HG02759 (cell line): ENCODE measurements at regions not wholly inside any gene's neighbourhood (a gene's known extent, or its start where the extent isn't known, plus 50 kb on each side); places are given as distances from the start of the nearest gene placed in this dataset.

ENCODE experiments used
- ATAC-seq: cut with Tn5 transposase; IDR thresholded peaks from one replicate; pipeline ENCODE4 v1.9.1; 2021; ENCODE audit warnings: mild to moderate bottlenecking, moderate library complexity; ENCODE audit not compliant: unreplicated experiment

DNA sequence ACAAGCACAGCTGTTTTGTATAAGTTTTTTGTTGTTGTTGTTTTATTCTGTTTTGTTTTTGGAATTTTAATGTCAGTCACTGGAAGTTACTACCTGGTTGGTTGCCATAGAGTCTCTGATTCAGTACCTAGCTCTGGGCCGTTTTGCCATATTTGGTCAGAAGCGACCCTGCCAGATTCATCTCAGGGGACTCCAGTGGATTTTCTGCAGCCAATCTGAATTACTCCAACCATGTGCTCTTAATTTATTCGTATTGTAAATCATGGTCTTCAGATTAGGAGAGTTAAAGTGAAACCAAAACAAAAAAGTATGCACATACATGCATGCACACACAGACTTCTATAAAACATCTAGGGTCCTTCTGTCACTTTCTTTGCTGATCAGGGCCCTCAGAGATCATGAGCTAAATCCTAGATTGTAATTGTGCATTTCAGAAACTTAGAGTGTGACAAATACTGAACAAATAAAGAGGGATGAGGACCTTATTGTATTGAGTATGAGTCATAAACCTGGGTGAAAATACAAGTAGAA lies 317.4 kb upstream of the UBE2E3 start:
- no peak for ATAC-seq

DNA sequence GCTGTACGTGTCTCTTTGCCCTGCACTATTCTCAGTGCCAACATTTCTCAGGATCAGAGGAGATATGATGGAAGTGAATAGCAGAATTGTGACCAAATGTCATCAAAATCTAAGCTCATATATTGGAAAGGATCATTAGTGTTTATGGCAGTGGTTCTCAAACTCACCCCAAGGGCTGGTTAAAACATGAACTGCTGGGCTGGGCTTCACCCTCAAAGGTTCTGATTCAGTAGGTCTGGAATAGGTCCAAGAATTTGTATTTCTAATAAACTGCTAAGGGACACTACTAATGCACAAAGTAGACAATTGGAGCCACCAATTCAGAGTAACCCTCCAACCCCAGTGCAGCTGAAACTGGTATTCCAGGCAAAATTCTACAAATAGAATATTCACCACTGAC lies 317.9 kb upstream of the UBE2E3 start:
- ATAC-seq, result no peak

DNA sequence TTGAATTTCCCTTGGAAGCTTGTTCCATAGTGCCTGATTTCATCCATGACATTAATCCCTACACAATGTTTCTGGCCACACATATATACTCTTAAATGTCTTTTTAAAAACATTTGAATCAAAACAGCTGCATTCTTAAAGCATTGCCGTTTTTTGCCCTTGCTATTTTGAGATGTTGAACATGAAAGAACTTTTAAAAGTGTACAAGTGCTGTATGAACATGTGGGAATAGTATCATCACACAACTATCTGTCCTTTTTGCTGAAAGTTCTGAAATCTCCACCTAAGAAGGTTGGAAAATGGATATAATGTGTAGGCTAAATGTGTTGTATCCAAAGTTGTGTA lies 318.7 kb upstream of the UBE2E3 start:
- no peak for ATAC-seq

DNA sequence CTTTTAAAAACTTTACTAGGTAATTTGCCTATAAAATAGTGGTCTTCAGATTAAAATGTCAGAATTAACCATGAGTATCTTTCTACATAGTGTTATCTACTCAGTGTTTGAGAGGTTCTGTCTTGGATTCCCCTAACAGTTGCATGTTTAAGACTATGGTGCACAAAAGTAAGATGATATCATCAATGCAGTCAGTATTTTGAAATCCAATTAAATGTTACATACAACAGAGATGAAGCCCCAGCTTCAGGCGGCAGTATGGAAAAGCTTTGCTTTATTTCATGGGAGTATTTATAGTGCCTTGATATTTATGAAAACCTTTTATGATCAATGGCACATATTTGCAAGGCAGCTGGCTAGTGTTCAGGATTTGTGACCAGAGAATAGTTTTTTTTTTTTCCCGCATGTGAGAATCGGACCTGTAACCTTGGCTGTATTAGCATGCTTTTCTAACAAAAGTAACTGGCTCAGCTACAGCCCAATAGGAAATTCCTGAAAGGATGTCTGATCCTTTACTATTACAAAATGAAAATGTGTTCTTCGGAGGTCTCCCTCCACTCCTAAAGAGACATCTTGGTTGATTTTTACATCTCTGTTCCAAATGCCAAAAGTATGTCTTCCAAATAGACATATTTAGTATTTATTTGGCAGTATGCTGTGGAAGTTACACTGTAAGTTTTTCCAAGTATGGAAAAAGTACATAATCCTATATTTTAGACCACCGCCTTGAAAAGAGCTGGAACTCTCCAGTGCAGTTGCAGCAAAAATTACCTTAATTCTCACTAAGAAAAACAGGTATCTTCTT lies 319.3 kb upstream of the UBE2E3 start:
- ATAC-seq, result no peak

DNA sequence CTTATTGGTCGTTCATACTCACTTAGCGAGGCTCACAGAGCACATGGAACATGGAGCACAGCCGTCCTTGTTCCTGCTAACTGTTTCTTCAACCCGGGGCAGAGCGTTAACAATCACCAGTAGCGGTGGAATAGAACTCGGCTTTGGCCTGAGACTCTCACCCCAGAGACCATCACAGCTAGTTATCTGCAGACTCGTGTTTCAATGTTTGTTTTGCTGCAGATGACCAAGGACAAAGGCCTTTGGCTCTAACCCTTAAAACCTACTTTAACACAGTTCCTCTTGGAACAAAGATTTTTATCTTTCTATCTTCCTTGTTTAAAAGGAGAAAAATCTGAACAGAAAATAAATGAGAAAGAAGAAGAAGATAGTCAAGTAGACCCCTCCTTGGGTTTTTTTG lies 320.2 kb upstream of the UBE2E3 start:
- no peak for ATAC-seq

DNA sequence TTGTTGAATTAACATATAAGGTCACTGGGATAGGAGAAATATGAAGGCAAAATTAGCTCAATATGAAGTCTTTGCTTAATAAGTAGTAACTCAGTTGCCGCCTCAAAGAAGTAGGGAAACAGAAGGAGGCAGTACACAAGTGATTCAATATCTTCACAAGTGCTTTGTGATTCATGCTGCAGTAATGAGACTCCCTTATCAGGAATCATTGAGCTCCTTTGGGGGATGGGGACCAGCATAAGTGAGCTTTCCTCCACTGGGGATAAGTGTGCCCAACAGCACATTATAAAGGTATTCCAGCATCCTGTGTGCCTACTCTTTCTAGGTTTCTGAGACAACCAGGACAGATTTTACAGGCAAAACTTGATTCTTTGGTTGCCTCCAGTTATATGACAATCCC lies 323.4 kb upstream of the UBE2E3 start:
- no peak for ATAC-seq

DNA sequence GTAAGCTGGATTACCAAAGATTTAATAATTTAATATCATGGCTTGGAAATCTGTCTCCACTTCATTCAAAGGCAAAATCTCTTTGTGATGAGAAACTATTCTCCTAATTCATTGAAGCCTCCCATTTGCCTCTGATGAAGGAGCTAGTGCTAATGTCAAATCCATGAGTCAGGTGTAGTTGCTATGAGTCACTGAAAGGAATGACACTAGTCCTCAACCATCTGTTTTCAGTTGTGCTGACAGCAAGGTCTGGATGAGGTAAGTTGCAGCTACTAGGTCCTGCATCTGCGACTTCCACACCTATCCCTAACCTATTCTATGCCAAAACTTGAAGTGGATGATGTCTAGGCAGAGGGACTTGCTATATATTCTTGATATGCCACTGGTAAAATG lies 324.0 kb upstream of the UBE2E3 start:
- ATAC-seq, result no peak

DNA sequence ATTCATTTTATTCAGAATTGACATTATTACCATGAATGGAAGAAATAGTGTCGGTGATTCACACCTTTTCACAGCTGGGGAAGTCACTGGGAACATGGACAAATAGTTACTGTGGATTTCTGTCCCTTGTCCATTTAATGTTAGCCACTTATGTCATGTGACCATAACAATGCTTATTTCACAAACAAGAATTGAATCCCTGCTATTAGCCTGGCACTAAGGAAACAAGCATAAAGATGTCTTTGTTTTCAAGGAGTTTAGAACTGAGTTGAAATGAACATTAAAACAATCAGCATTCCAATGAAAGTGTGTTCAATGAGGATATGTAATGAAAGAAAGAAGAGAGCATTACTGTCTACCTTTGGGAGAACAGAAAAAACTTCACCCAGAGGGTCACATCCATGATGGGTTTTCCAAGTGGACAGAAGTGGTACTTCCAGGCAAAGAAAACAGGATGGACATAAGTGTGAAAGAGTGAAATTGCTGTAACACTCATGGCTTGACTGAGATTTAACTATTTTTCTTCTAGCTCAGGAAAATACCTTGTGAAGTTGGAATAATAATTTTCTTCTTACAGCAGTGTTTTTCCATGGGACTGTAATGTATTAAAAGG lies 324.5 kb upstream of the UBE2E3 start:
- ATAC-seq, result no peak

DNA sequence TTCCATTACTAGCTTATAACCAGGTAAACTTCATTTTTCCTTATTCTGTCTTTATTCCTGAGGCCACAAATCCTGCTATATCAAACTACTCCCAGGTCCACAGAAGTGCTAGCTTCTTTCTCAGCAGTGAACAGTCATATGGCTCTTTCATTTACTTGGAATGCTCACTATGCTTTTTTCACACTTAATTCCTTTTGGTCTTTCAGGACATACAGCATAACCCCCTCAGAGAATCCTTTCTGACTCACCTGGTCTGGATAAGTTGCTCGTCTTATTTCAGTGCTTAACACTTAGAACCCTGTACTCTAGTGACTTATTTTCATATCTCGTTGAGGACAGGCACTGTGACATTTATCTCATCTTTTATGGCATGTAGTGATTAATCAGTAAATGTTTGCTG lies 325.0 kb upstream of the UBE2E3 start:
- no peak for ATAC-seq

DNA sequence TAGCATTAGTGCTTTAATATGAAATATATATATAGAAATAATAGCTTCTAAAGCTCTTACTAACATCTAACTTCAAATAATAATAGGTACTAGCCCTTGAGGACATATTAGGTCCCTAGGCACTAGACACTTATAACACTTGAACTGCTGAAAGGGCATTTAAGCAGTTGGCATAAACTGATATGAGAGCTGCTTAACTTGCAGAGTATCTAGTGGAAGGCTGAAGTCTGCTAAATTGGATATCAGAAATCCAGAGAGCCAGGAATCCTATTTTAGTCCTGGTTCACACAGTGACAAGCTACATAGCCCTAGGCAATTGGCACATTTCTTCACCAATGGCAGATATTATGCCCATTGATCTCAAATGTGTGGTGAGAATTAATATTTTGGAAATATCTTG lies 326.9 kb upstream of the UBE2E3 start:
- ATAC-seq, result no peak

DNA sequence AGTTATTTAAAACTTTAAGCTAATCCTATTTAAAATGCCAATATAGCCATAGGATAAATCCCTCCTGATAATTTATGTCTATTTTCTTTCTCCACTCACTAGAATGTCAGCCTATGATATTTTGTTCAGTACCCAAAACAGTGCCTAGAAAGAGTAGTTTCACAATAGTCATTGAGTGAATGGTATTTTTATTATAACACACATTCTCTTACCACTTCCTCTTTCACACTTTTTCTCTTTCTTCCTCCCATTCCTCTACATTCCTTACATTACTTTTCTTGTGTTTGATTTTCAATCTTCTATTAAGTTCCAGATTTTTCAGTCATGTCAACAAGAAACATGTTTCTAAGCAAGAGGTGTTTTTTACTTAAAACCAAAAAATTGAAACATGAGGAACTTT lies 327.6 kb upstream of the UBE2E3 start:
- ATAC-seq, result no peak

DNA sequence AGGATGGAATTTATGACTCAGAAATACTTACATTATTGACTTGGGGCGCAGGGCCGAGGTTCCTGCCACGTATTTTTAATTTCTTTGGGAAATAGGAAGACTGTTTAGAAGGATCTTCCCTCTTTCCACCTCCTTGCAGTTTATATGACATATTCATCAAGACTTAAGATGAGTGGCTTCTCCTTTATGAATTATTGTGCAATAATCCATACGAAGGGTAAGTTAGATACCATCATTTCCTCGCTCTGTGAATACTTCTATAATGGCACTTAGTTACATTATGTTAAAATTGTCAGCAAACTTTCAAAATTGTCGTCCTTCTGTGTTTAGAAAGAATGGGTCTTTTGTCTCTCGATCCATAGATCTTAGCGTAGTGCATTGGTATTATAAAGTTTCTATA lies 328.8 kb upstream of the UBE2E3 start:
- ATAC-seq, result no peak

DNA sequence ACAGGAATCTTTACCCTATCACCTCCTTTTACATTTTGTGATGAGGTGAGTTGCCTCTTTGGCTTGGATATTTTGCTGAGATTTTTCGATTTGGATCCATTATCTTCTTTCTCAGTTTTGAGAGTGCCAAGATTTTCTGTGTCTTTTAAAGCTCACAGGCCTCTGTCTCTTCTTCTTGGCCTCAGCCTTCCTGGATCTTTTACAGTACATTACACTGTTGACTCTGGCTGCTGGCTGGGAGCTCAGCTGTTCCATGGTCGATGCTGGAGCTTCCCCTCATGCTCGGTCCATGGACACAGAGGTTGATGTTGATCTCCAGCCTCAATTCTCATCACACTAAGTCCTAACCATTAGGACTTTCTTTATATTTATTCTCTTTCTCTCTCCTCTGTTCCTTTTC lies 332.8 kb upstream of the UBE2E3 start:
- no peak for ATAC-seq

DNA sequence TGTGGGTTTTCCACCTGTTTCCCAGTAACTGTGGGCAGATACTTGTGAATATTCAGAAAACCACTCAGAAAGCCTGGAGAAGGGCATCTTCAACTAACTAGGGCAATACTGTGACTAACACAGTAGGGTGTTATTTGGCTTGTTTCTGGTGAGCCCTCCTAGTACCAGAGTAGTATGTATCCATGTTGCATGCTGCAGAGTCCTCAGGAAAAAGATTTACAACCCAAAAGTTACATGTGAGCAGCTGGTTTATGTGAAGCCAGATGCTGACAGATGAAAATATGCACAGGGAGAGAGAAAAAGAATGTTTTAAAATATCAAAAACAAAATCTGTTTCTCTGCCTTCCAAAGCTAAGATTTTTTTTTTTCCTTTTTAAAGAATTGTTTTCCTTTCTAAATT lies 333.2 kb upstream of the UBE2E3 start:
- ATAC-seq, result no peak

DNA sequence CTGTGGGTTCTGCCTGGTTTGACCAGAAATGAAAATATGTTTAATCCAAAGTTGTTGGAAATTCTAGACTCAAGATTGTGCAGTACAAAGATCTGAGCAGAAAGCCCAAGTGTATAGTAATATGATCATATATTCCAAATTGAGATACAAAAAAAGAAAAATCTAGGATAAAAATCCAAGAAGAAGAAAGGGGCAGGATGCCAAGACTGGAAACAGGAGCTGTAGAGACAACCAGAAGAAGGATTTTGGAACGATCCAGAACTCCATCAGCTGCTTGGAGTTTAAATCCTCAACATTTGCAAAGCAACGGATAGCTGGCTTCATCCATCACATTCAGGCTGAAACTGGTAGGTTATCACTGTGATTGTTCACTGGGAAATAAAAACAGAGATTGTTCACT lies 333.6 kb upstream of the UBE2E3 start:
- no peak for ATAC-seq

DNA sequence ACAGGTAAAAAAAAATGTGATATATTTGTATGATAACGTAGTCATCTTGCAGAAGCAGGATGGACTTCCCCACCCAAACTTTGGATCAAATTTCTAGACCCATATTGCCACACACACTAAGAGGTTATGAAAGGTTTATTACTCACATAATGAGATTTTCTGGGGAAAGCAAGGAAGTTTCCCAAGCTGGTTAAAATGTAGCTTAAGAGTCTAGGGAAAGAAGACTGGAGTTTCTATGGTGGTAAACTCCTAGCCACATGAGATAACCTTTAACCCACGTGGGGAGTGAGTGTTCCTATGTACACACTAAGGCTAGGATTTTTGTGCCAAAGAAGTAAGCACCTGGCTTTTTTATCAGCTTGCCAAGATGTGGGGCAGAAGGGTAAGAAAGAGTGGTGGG lies 335.7 kb upstream of the UBE2E3 start:
- no peak for ATAC-seq

DNA sequence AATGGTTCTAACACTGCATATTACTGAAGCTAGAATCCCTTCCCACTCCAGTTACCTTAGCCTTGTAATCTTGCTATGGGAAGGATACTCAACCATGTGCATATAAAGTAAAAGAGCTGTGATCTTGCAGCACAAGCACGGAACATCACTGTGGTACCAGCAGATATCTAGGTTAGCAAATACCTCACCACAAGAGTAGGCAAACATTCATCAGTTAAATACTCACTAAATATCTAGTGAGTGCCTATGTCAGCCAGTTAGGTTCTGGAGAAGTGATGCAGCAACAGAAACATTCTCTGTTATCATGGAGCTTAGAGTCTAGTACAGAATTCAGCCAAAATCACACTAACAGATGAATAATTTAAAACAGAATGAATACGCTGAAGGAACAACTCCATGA lies 349.6 kb upstream of the UBE2E3 start:
- ATAC-seq, result no peak

DNA sequence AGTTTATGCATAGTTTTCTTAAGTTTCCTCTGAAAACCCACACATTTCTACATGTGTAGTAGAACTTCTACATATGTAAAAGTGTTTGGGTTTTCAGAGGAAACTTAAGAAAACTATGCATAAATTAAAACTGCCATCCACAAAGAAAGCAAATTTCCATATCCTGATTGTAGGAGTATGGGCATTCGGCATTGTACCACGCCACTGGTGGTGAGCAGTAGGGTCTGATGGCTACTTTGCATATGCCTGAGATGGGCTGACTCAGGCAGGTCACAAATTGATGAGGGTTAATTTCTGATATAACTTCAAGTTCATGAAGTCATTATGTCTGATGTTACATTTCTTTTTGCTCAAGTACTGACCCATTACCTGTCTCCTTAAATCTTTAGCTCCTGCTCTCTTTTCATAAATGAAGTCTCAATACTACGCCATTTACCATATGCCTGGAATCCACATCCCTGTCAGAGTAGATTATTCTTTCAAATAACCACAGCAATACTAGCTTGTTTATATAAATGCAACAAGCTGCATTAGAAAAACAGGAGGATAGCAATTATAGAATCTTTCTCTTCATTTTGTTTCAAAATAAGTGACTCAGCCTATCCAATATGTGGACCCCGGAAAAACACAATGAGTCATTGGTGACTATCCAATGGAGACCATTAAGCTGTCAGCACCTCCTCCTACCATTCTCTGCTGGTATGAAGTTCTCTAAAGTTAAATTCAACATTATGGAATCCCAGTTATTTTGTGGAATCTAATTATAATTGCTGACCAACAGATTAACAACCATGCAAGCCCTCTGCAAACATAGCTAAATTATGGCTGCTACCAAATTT lies 355.2 kb upstream of the UBE2E3 start:
- no peak for ATAC-seq

DNA sequence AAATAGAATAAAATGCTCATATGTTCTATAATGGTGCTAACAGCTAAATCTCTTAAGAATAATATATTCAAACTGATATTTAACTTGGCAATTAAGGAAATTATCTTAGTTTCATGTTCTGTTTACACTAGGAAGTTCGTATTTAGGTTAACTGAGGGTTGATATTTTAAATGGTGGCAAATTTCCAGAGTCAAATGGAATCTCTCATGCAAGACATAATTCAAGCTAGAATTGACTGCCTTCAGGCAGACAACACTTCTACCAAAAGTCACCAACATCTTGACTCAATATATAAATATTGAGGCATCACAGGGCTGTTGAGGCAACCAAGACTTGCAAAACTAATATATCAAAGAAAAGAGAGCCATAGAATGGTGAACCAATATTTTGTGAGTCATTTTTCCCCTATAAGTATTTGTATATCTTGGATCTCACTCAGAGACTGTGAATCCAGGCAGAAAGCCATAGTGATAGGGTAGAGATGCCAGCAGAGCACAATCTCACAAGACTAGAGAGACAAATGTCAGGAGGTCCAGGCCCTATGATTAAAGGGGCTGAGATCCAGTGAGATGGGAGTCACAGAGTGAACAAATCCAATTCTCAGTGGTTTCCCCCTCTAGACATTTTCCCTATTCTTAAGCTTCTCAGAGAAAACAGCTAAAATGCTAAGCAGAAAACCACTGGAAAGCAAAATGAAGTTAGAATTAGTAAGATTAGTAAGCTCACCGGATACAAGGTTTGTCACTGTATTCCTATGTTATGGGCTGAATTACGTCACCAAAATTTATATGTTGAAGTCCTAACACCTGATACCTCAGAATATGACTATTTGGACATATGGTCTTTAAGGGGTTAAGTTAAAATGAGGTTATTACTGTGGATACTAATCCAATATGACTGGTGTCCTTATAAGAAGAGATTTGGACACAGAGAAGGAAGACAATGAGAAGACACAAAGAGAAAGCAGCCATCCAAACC lies 358.2 kb upstream of the UBE2E3 start:
- ATAC-seq, result no peak

DNA sequence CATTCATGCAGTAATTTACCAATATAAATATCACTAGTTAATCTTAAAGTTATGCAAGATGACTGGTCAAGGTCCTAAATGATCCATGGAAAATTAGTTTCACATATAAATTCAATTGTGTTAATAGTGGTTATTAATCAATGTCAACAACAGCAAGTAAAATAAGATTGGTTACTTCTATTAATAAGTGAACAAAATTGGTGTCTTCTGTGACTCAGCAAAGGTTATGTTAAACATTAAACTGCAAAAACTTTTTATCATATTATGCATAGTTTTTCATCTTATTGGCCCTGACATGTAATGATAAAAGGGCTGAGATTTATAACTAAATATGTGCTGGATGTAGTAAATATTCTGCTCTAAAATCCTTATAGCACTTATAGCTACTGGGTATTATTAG lies 359.0 kb upstream of the UBE2E3 start:
- no peak for ATAC-seq

DNA sequence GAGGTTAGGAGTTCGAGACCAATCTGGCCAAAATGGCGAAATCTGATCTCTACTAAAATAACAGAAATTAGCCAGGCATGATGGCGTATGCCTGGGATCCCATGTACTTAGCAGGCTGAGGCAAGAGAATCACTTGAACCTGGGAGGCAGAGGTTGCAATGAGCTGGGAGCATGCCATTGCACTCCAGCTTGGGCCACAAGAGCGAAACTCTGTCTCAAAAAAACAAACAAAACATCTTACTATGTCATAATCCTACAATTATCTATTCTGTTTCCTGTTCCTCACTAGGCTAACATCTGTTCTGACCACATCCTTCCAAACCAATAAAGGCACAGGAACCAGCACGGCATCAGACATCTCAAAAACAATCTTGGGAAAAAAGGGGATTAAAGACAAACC lies 361.8 kb upstream of the UBE2E3 start:
- ATAC-seq, result no peak
